Loucy (cell line): ENCODE measurements at regions not wholly inside any gene's neighbourhood (a gene's known extent, or its start where the extent isn't known, plus 50 kb on each side); places are given as distances from the start of the nearest gene placed in this dataset.

Experiments used
- EZH2phosphoT487 ChIP-seq: fragments of 200-600 bp; IDR thresholded peaks from 2 replicates; pipeline ENCODE4 v1.6.1; 2018; ENCODE audit warnings: antibody characterized with exemption, mild to moderate bottlenecking, moderate library complexity, borderline replicate concordance
- TF ChIP-seq, protein P1 (sequence below): fragments of 200-600 bp; sonication (generic); conservative IDR thresholded peaks from 2 replicates; pipeline ENCODE4 v1.5.1; 2014; ENCODE audit warnings: mild to moderate bottlenecking, antibody characterized with exemption, low read length

DNA sequence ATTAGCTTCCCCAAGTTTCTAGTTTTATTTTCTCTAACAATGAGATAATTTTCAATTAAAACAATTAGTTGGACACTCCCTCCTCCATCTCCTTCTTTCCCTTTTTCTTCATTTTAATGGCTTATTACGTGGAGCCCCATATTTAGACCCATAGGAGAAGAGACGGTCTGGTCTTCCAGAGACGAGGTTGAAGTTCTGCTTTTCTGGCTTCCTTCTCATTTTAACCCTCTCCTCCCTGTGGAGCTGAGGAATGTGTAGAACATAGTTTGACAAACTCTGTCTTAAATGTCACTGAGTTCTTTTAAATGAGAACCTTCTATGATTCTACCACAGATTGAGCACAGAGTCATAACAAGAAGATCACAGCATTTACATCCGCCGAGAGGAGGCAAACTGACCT lies 86.8 kb downstream of the EDNRB start:
- TF ChIP-seq, protein P1, sequence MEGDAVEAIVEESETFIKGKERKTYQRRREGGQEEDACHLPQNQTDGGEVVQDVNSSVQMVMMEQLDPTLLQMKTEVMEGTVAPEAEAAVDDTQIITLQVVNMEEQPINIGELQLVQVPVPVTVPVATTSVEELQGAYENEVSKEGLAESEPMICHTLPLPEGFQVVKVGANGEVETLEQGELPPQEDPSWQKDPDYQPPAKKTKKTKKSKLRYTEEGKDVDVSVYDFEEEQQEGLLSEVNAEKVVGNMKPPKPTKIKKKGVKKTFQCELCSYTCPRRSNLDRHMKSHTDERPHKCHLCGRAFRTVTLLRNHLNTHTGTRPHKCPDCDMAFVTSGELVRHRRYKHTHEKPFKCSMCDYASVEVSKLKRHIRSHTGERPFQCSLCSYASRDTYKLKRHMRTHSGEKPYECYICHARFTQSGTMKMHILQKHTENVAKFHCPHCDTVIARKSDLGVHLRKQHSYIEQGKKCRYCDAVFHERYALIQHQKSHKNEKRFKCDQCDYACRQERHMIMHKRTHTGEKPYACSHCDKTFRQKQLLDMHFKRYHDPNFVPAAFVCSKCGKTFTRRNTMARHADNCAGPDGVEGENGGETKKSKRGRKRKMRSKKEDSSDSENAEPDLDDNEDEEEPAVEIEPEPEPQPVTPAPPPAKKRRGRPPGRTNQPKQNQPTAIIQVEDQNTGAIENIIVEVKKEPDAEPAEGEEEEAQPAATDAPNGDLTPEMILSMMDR, result no peak
- TF ChIP-seq EZH2phosphoT487, result no peak
